Skeletal muscle cell (primary cell): ENCODE measurements at regions not wholly inside any gene's neighbourhood (a gene's known extent, or its start where the extent isn't known, plus 50 kb on each side); places are given as distances from the start of the nearest gene placed in this dataset.
A peak's percentile ranks its signal among the peaks of the same experiment; 100 is the strongest.
"Not testable (repeated sequence)": the region's sequence is repeated elsewhere in the genome, so short reads cannot be mapped to it uniquely, and the experiment has no call there.

Experiments
- DNase-seq: peaks from one replicate; pipeline ENCODE4 v3.0.0-alpha.2; 2010; ENCODE audit warnings: low read depth
- H3K4me3 ChIP-seq: 2 replicates; pipeline ENCODE4 v1.5.1; 2011; ENCODE audit warnings: low read depth, mild to moderate bottlenecking, control low read depth, low read length, moderate library complexity

- no peak for DNase-seq
- no peak overlapping the region for H3K4me3 ChIP-seq
These were observed 65.0 kb upstream of the IFNGR1 start for GRCh38 chr6:137283940-137284810.

GRCh38 chr6:137283080-137283479, 63.9 kb upstream of the IFNGR1 start:
- no peak for DNase-seq
- no peak overlapping the region for H3K4me3 ChIP-seq

DNA sequence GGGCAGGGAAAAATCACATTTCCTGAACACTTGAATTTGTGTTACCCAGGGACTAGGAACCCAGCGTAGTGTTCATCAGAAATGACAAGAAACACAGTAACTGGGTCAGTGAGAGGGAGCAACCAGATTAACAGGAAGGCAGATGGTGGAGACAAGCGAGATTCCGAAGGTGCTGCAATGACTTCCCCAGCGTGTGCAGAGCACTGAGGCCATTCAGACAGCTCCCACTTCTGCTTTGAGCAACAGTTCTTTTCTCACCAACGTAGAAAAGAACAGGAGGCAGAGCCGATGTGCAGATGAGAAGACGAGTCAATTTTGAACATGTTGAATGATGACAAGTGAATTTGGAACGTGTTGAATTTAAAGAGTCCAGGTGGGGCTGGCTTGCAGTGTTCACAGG, 63.1 kb upstream of the IFNGR1 start:
- no peak overlapping the region for H3K4me3 ChIP-seq
- no peak for DNase-seq

- H3K4me3 ChIP-seq, DNase-seq: not testable (repeated sequence)
These were observed 60.1 kb upstream of the IFNGR1 start for GRCh38 chr6:137279279-137279678.

DNA sequence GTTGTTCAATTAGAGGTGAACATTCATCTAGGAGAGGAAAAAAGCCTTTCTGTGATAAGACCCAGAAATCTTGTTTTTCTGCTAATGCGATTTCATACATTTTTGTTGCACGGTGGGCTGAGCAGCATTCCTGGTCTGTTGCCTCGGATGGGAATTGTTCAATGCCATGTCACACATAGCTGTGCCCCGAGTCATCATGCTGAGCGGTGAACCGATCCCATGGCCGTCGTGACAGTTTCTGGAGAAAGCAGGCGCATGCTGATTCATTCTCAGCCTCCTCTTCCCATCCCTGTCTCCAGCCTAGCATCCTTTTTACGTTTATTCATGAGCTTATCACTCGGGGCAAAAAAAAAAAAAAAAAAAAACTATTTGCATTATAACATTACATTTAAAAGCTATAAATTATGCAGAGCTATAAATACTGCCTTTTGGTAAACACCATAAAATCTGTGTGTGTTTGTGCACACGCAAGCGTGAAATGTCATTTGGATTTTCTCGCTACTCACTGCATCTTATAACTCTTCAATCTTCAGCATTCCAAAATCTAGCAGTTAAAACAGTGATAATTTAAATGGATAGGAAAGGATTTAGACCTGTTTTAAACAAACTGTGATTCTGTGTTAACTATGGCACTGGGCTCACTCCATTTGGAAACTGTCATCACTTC, 58.9 kb upstream of the IFNGR1 start:
- DNase-seq = peak; percentile 36
- no peak overlapping the region for H3K4me3 ChIP-seq

DNA sequence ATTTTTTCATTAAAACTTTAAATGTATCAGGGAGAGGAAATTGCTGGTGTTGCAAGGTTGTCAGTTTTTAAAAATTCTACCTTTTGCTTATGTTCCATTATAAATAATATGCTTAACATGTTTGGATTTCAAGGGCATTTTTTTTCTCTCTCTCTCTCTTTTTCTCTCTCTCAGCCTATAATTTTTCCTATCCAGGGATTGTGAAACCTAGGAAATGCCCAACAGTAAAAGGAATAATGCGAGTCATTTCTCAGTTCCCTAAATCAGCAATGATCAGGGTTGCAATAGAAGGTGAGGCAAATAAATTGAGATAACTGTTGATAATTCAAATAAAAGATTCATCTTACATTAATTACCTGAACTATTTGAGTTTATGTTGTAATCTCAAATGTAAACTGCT, 53.2 kb upstream of the IFNGR1 start:
- H3K4me3 ChIP-seq = no peak overlapping the region
- DNase-seq = no peak

- no peak for DNase-seq
- H3K4me3 ChIP-seq = no peak overlapping the region
These were observed 52.3 kb upstream of the IFNGR1 start for GRCh38 chr6:137271245-137272183.

DNA sequence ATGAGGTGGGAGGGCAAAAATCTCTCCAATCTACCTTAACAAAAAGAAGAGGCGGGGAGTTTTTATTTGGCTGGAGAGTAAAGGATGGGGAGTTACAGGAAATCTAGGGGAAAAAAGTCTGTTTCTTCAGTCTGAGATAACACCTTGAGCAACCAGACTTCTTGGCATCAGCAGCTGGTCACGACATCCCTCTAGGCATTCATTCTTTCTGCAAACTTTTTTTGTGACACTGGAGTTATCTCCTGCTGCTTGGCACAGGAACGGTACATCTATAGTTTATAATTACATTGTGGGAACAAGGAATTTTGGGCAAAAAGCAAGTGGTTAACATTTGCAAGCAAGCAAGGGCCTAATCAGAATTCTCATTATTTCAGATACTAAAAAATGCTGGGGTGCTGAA, 50.6 kb upstream of the IFNGR1 start:
- no peak overlapping the region for H3K4me3 ChIP-seq
- DNase-seq = no peak

GRCh38 chr6:137269347-137269746, 50.2 kb upstream of the IFNGR1 start:
- no peak overlapping the region for H3K4me3 ChIP-seq
- no peak for DNase-seq
